IMR-90 (cell line): ENCODE measurements at regions not wholly inside any gene's neighbourhood (a gene's known extent, or its start where the extent isn't known, plus 50 kb on each side); places are given as distances from the start of the nearest gene placed in this dataset.

Experiments
- ATAC-seq: fragments of 200-7000 bp; cut with Tn5 transposase; 2 replicates; pipeline ENCODE4 v1.9.1; 2020; ENCODE audit warnings: low read depth, mild to moderate bottlenecking, moderate library complexity
- BruUV-seq: library from RNA; stranded (reverse); fragments of 400-500 nt; replicated peaks from 2 replicates; lab custom pipeline; 2021; lab: Mats Ljungman, UMichigan
- CTCF ChIA-PET: fragments of 300-600 bp; formaldehyde crosslinking; extraction: SDS; loops from one replicate; lab custom pipeline; 2021; ENCODE audit warnings: antibody characterized with exemption; lab: Yijun Ruan, JAX
- POLR2A ChIA-PET: fragments of 300-600 bp; sonication (Branson Sonifier 250); formaldehyde crosslinking; loops from one replicate; lab custom pipeline; 2022; ENCODE audit warnings: antibody characterized with exemption; ENCODE audit not compliant: unreplicated experiment; lab: Charles Lee
- DNase-seq: peaks from one replicate; pipeline ENCODE4 v3.0.0; 2013
- H2AFZ ChIP-seq: replicated peaks from 2 replicates; pipeline ENCODE3; 2013; ENCODE audit warnings: low read length, mild to moderate bottlenecking; ENCODE audit not compliant: poor library complexity
- H2AK5ac ChIP-seq: 2 replicates; pipeline ENCODE4 v1.6.1; 2013; ENCODE audit warnings: low read depth, low read length, inconsistent platforms
- H2AK9ac ChIP-seq: replicated peaks from 2 replicates; pipeline ENCODE3; 2013; ENCODE audit warnings: mild to moderate bottlenecking, low read depth, low read length, moderate library complexity; ENCODE audit not compliant: poor library complexity
- H2BK120ac ChIP-seq: 2 replicates; pipeline ENCODE4 v1.6.1; 2013; ENCODE audit warnings: low read depth, low read length, inconsistent platforms
- H2BK15ac ChIP-seq: 3 replicates; pipeline ENCODE4 v1.6.1; 2013; ENCODE audit warnings: low read depth, low read length, inconsistent platforms
- H2BK20ac ChIP-seq: 2 replicates; pipeline ENCODE4 v1.6.1; 2013; ENCODE audit warnings: low read depth, mild to moderate bottlenecking, inconsistent platforms, low read length, moderate library complexity
- H2BK5ac ChIP-seq: 2 replicates; pipeline ENCODE4 v1.6.1; 2013; ENCODE audit warnings: mild to moderate bottlenecking, low read depth, low read length, inconsistent platforms; ENCODE audit not compliant: poor library complexity, severe bottlenecking
- H3K14ac ChIP-seq: replicated peaks from 2 replicates; pipeline ENCODE4 v1.6.1; 2013; ENCODE audit warnings: low read depth, low read length, inconsistent platforms
- H3K18ac ChIP-seq: 2 replicates; pipeline ENCODE4 v1.6.1; 2013; ENCODE audit warnings: low read depth, low read length, control low read depth
- H3K23ac ChIP-seq: 2 replicates; pipeline ENCODE4 v1.6.1; 2013; ENCODE audit warnings: low read depth, low read length, inconsistent platforms
- H3K27ac ChIP-seq: 2 replicates; pipeline ENCODE4 v1.5.1; 2013; ENCODE audit warnings: mild to moderate bottlenecking, control low read depth, low read length; ENCODE audit not compliant: insufficient read depth
- H3K27me3 ChIP-seq: 2 replicates; pipeline ENCODE4 v1.6.1; 2013; ENCODE audit warnings: low read length; ENCODE audit not compliant: control insufficient read depth, insufficient read depth
- H3K36me3 ChIP-seq: 2 replicates; pipeline ENCODE4 v1.6.1; 2013; ENCODE audit warnings: low read length, mixed read lengths; ENCODE audit not compliant: control insufficient read depth, insufficient read depth
- H3K4ac ChIP-seq: 2 replicates; pipeline ENCODE4 v1.6.1; 2013; ENCODE audit warnings: low read depth, low read length, inconsistent platforms
- H3K4me1 ChIP-seq: 2 replicates; pipeline ENCODE4 v1.6.1; 2013; ENCODE audit warnings: low read length, mixed read lengths; ENCODE audit not compliant: control insufficient read depth, insufficient read depth
- H3K4me2 ChIP-seq: 2 replicates; pipeline ENCODE4 v1.6.1; 2013; ENCODE audit warnings: low read depth, mild to moderate bottlenecking, control low read depth, low read length, moderate library complexity
- H3K4me3 ChIP-seq: 2 replicates; pipeline ENCODE4 v1.5.1; 2013; ENCODE audit warnings: low read depth, mild to moderate bottlenecking, control low read depth, low read length, moderate library complexity; ENCODE audit not compliant: insufficient read depth
- H3K56ac ChIP-seq: 2 replicates; pipeline ENCODE4 v1.6.1; 2013; ENCODE audit warnings: low read length, inconsistent platforms; ENCODE audit not compliant: insufficient read depth; ENCODE audit errors: extremely low read depth
- H3K79me1 ChIP-seq, 2 experiments: 2 replicates each; pipeline ENCODE4 v1.6.1; 2013; ENCODE audit warnings: low read length in 2 of 2, inconsistent platforms in 1 of 2, low read depth in 1 of 2
- H3K9ac ChIP-seq: 2 replicates; pipeline ENCODE4 v1.6.1; 2013; ENCODE audit warnings: low read depth, low read length, control low read depth
- H3K9me1 ChIP-seq: 2 replicates; pipeline ENCODE4 v1.6.1; 2013; ENCODE audit warnings: low read length, inconsistent platforms; ENCODE audit not compliant: insufficient read depth
- H3K9me3 ChIP-seq: 2 replicates; pipeline ENCODE4 v1.6.1; 2013; ENCODE audit warnings: low read length; ENCODE audit not compliant: control insufficient read depth, insufficient read depth
- H4K20me1 ChIP-seq: 2 replicates; pipeline ENCODE4 v1.6.1; 2013; ENCODE audit warnings: low read length, inconsistent platforms; ENCODE audit not compliant: insufficient read depth
- H4K5ac ChIP-seq: 2 replicates; pipeline ENCODE4 v1.6.1; 2013; ENCODE audit warnings: mild to moderate bottlenecking, low read depth, low read length, control low read depth
- H4K8ac ChIP-seq, 2 experiments: 2 replicates each; pipeline ENCODE4 v1.6.1; 2013; ENCODE audit warnings: low read depth in 2 of 2, low read length in 2 of 2, control low read depth in 1 of 2, inconsistent platforms in 1 of 2
- H4K91ac ChIP-seq: 2 replicates; pipeline ENCODE4 v1.6.1; 2013; ENCODE audit warnings: low read depth, low read length, inconsistent platforms; ENCODE audit not compliant: insufficient read depth
- BHLHE40 ChIP-seq: fragments of 150-350 bp; IDR thresholded peaks from 2 replicates; pipeline ENCODE4 v1.6.1; 2016; ENCODE audit warnings: mild to moderate bottlenecking, low read depth, low read length
- CEBPB ChIP-seq: IDR thresholded peaks from 2 replicates; pipeline ENCODE4 v1.6.1; 2012; ENCODE audit warnings: low read depth, low read length, improper control_type of control experiment
- CTCF ChIP-seq: conservative IDR thresholded peaks from 2 replicates; pipeline ENCODE4 v1.5.1; 2012; ENCODE audit warnings: mild to moderate bottlenecking, low read depth, low read length, improper control_type of control experiment
- ELK1 ChIP-seq: fragments of 150-350 bp; IDR thresholded peaks from 2 replicates; pipeline ENCODE4 v1.6.1; 2016; ENCODE audit warnings: low read depth, mild to moderate bottlenecking, low read length, moderate library complexity, borderline replicate concordance
- MAFK ChIP-seq: IDR thresholded peaks from 2 replicates; pipeline ENCODE4 v1.6.1; 2012; ENCODE audit warnings: low read depth, low read length, improper control_type of control experiment
- MAZ ChIP-seq: IDR thresholded peaks from 2 replicates; pipeline ENCODE4 v1.6.1; 2012; ENCODE audit warnings: low read depth, mild to moderate bottlenecking, low read length, improper control_type of control experiment, moderate library complexity, borderline replicate concordance
- MXI1 ChIP-seq: IDR thresholded peaks from 2 replicates; pipeline ENCODE4 v1.6.1; 2012; ENCODE audit warnings: low read depth, mild to moderate bottlenecking, low read length, moderate library complexity, borderline replicate concordance
- NFE2L2 ChIP-seq: fragments of 150-350 bp; IDR thresholded peaks from 2 replicates; pipeline ENCODE4 v1.6.1; 2016; ENCODE audit warnings: low read depth, mild to moderate bottlenecking, low read length
- POLR2A ChIP-seq: IDR thresholded peaks from 2 replicates; pipeline ENCODE4 v1.6.1; 2012; ENCODE audit warnings: mild to moderate bottlenecking, low read depth, low read length
- RAD21 ChIP-seq: IDR thresholded peaks from 2 replicates; pipeline ENCODE4 v1.6.1; 2012; ENCODE audit warnings: low read length, improper control_type of control experiment
- RCOR1 ChIP-seq: IDR thresholded peaks from 2 replicates; pipeline ENCODE4 v1.6.1; 2012; ENCODE audit warnings: mild to moderate bottlenecking, low read length, improper control_type of control experiment; ENCODE audit not compliant: insufficient replicate concordance
- RFX5 ChIP-seq: IDR thresholded peaks from 2 replicates; pipeline ENCODE4 v1.8.0; 2012; ENCODE audit warnings: low read depth, mild to moderate bottlenecking, low read length, moderate library complexity
- SMC3 ChIP-seq: fragments of 150-350 bp; IDR thresholded peaks from 2 replicates; pipeline ENCODE4 v1.6.1; 2016; ENCODE audit warnings: low read depth, mild to moderate bottlenecking, antibody characterized with exemption, low read length, moderate library complexity
- USF2 ChIP-seq: fragments of 150-350 bp; IDR thresholded peaks from 2 replicates; pipeline ENCODE4 v1.6.1; 2017; ENCODE audit warnings: mild to moderate bottlenecking, antibody characterized with exemption, low read length, low read depth
- WGBS, 2 experiments: methylation state at CpG; one replicate each; pipeline versions ENCODE4 v1.1.5 to v1.1.7; 2013; ENCODE audit warnings: missing lambda C conversion rate in 2 of 2; ENCODE audit not compliant: insufficient read length in 1 of 2; ENCODE audit errors: extremely low coverage in 2 of 2; 5-methylcytosine and 5-hydroxymethylcytosine counted together
- dilution Hi-C: fragments of 300-500 bp; cut with HindIII; formaldehyde crosslinking; loops from one replicate; pipeline ENCODE4 v1.14.3; 2018; ENCODE audit warnings: low sequenced_read_pairs; ENCODE audit not compliant: unreplicated experiment
- in situ Hi-C: fragments of 300-500 bp; cut with MboI; formaldehyde crosslinking; loops from 3 replicates; pipeline ENCODE4 v1.14.3; 2019; ENCODE audit warnings: low sequenced_read_pairs, inconsistent platforms, mixed read lengths
- intact Hi-C: fragments of 100-400 bp; cut with micrococcal nuclease; formaldehyde crosslinking; loops from 2 replicates; pipeline ENCODE4 v1.10.0; 2022

DNA sequence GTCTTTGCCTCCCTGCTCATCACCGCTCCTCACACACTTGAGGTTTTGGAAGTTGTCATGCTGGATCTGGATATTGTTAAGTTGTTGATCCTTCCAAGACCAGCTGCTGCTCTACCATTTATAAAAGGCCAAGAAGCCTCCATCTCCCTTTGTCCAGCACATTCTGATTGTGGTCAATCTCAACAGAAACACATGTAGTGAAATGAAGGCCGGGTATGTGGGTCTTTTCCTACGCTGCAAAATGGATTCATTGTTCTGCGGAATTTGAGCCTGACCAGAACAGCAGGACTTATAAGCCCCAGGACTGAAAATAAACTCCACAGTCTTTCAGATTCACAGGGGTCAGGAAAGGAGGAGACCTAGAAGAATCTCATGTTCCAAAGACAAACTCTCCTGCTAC is 238.4 kb downstream of the CMPK2 start:
- Histone ChIP-seq H2AFZ (no peak overlapping the region), H3K18ac (peak overlapping the region; percentile 91), H4K8ac (peak overlapping the region; percentile 17 to 65; a peak in 2 of 4 replicates), H2AK9ac (no peak overlapping the region), H3K4ac (peak overlapping the region; percentile 71), H3K4me1 (peaks cover 10% of the 10 kb centered on the region), H3K27ac (peak overlapping the region; percentile 69; the same call in 1 of the 2 replicates), H3K9me1 (no peaks in the 10 kb centered on the region), H2BK20ac (peak overlapping the region; percentile 92), H2AK5ac (peak overlapping the region; percentile 18), H3K79me1 (no peaks in the 10 kb centered on the region), H3K27me3 (no peaks in the 10 kb centered on the region), H2BK120ac (peak overlapping the region; percentile 89), H2BK15ac (peak overlapping the region; percentile 49; the same call in 1 of the 3 replicates), H4K91ac (peak overlapping the region; percentile 89), H4K5ac (peak overlapping the region; percentile 89), H3K9me3 (no peaks in the 10 kb centered on the region), H3K4me3 (no peak overlapping the region), H3K36me3 (no peaks in the 10 kb centered on the region), H2BK5ac (peak overlapping the region; percentile 72), H3K4me2 (no peak overlapping the region), H3K23ac (peak overlapping the region; percentile 83), H3K14ac (peak overlapping the region; percentile 57), H4K20me1 (no peaks in the 10 kb centered on the region), H3K9ac (no peak overlapping the region), H3K56ac (peak overlapping the region; percentile 38; the same call in 1 of the 2 replicates)
- dilution Hi-C loops: no loop called here
- intact Hi-C loops: loop anchor here (5.0 kb wide), 1 partner anchor 50 kb away; no protein-coding TSS in a partner anchor
- BruUV-seq: no TSS peak
- POLR2A ChIA-PET: no interaction called here
- TF ChIP-seq MAFK: no peak
- no peak for TF ChIP-seq MAZ
- no peak for TF ChIP-seq RAD21
- no peak for TF ChIP-seq POLR2A
- no peak for TF ChIP-seq SMC3
- no peak for TF ChIP-seq MXI1
- no peak for TF ChIP-seq CTCF
- no peak for TF ChIP-seq BHLHE40
- no peak for TF ChIP-seq CEBPB
- TF ChIP-seq ELK1: no peak
- TF ChIP-seq RCOR1: no peak
- no peak for TF ChIP-seq USF2
- no peak for TF ChIP-seq NFE2L2
- no peak for TF ChIP-seq RFX5
- WGBS, 2 experiments: 80% methylated on average over 1 of the region's 4 CpGs; no CpG with 5 or more reads in 1 of the 2 experiments
- DNase-seq (no peak), ATAC-seq (no peak)
- in situ Hi-C loops: no loop called here
- CTCF ChIA-PET: no interaction called here
